ENCODE measurements at regions not wholly inside any gene's neighbourhood (a gene's known extent, or its start where the extent isn't known, plus 50 kb on each side); places are given as distances from the start of the nearest gene placed in this dataset.

- DNase-seq (no peak), ATAC-seq (no peak)
- POLR2A ChIA-PET = no interaction called here
- H3K9me3 Mint-ChIP-seq = no peaks in the 10 kb centered on the region
- intact Hi-C loops (cut with micrococcal nuclease) = no loop called here
- no peak overlapping the region for H3K27ac Mint-ChIP-seq
- H3K36me3 Mint-ChIP-seq (ENCODE audit: low read depth) = no peaks in the 10 kb centered on the region
- H3K4me1 Mint-ChIP-seq (ENCODE audit: low read depth) = no peaks in the 10 kb centered on the region
- CTCF ChIA-PET = interaction anchor here (1.3 kb wide), 1 partner anchor 20 kb away, joined by 4 read pairs; no protein-coding TSS in a partner anchor
- no peak overlapping the region for H3K4me3 Mint-ChIP-seq
- no peaks in the 10 kb centered on the region for H3K27me3 Mint-ChIP-seq
- no peak for TF ChIP-seq CTCF (IDR thresholded peaks at IDR 0.05)
These were observed 602.1 kb upstream of the SYT4 start for GRCh38 chr18:43879415-43879814.

GRCh38 chr18:43882358-43883055, 605.2 kb upstream of the SYT4 start:
- intact Hi-C loops (cut with micrococcal nuclease) = no loop called here
- ATAC-seq (no peak), DNase-seq (no peak)
- Mint-ChIP-seq H3K4me3 (no peak overlapping the region), H3K9me3 (no peaks in the 10 kb centered on the region), H3K4me1 (ENCODE audit: low read depth) (no peaks in the 10 kb centered on the region), H3K36me3 (ENCODE audit: low read depth) (no peaks in the 10 kb centered on the region), H3K27ac (no peak overlapping the region), H3K27me3 (no peaks in the 10 kb centered on the region)
- TF ChIP-seq CTCF (IDR thresholded peaks at IDR 0.05) = no peak
- CTCF ChIA-PET = no interaction called here
- POLR2A ChIA-PET = no interaction called here

- Mint-ChIP-seq H3K27me3 (no peaks in the 10 kb centered on the region), H3K9me3 (no peaks in the 10 kb centered on the region), H3K36me3 (ENCODE audit: low read depth) (no peaks in the 10 kb centered on the region), H3K27ac (no peak overlapping the region), H3K4me1 (ENCODE audit: low read depth) (no peaks in the 10 kb centered on the region), H3K4me3 (no peak overlapping the region)
- DNase-seq (no peak), ATAC-seq (no peak)
- CTCF ChIA-PET = no interaction called here
- intact Hi-C loops (cut with micrococcal nuclease) = no loop called here
- POLR2A ChIA-PET = no interaction called here
- no peak for TF ChIP-seq CTCF (IDR thresholded peaks at IDR 0.05)
These were observed 606.6 kb upstream of the SYT4 start for GRCh38 chr18:43883886-43884285.

GRCh38 chr18:43886341-43886740, 609.1 kb upstream of the SYT4 start:
- H3K4me1 Mint-ChIP-seq (ENCODE audit: low read depth) = no peaks in the 10 kb centered on the region
- DNase-seq = no peak
- H3K36me3 Mint-ChIP-seq (ENCODE audit: low read depth) = no peaks in the 10 kb centered on the region
- H3K27ac Mint-ChIP-seq = no peak overlapping the region
- H3K4me3 Mint-ChIP-seq = no peak overlapping the region
- intact Hi-C loops (cut with micrococcal nuclease) = no loop called here
- POLR2A ChIA-PET = no interaction called here
- no peaks in the 10 kb centered on the region for H3K27me3 Mint-ChIP-seq
- TF ChIP-seq CTCF (IDR thresholded peaks at IDR 0.05) = no peak
- CTCF ChIA-PET = no interaction called here
- no peaks in the 10 kb centered on the region for H3K9me3 Mint-ChIP-seq
- ATAC-seq = no peak

- no peaks in the 10 kb centered on the region for H3K4me1 Mint-ChIP-seq (ENCODE audit: low read depth)
- no peaks in the 10 kb centered on the region for H3K36me3 Mint-ChIP-seq (ENCODE audit: low read depth)
- POLR2A ChIA-PET = no interaction called here
- no peaks in the 10 kb centered on the region for H3K27me3 Mint-ChIP-seq
- no peak for TF ChIP-seq CTCF (IDR thresholded peaks at IDR 0.05)
- intact Hi-C loops (cut with micrococcal nuclease) = no loop called here
- no peaks in the 10 kb centered on the region for H3K9me3 Mint-ChIP-seq
- no peak for DNase-seq
- CTCF ChIA-PET = no interaction called here
- ATAC-seq = no peak
- H3K27ac Mint-ChIP-seq = no peak overlapping the region
- no peak overlapping the region for H3K4me3 Mint-ChIP-seq
These were observed 610.2 kb upstream of the SYT4 start for GRCh38 chr18:43887491-43887890.

Measured in activated CD8-positive, alpha-beta T cell treated with anti-CD3 and anti-CD28 coated beads for 36 hours (primary cell).